ENCODE measurements at regions not wholly inside any gene's neighbourhood (a gene's known extent, or its start where the extent isn't known, plus 50 kb on each side); places are given as distances from the start of the nearest gene placed in this dataset.

- TF ChIP-seq CTCF (IDR thresholded peaks at IDR 0.05; ENCODE audit: borderline replicate concordance, extremely low read depth, insufficient read depth), result no peak
- Histone ChIP-seq H3K27me3 (ENCODE audit: control insufficient read depth, insufficient read depth, low read length) (no peaks in the 10 kb centered on the region), H3K9me3 (ENCODE audit: control insufficient read depth in 2 of 3, insufficient read depth in 1 of 3, low read length in 3 of 3) (no peaks in the 10 kb centered on the region), H3K4me1 (ENCODE audit: control insufficient read depth in 2 of 3, insufficient read depth in 2 of 3, low read depth in 1 of 3, low read length in 3 of 3) (no peaks in the 10 kb centered on the region), H3K36me3 (ENCODE audit: control insufficient read depth in 2 of 3, insufficient read depth in 3 of 3, low read length in 3 of 3) (no peaks in the 10 kb centered on the region), H3K9ac (ENCODE audit: low read length in 3 of 3) (no peak overlapping the region), H3K4me3 (ENCODE audit: low read length in 3 of 3) (no peak overlapping the region), H3K27ac (ENCODE audit: low read depth in 2 of 2, low read length in 2 of 2) (no peak overlapping the region)
- intact Hi-C loops (cut with DNase I), result no loop called here
- DNase-seq, result peak in 2 of 5 donors; percentile 21 to 37
- FAIRE-seq, result peak; percentile 30
Observed at GRCh38 chr2:181306785-181307184, 150.4 kb upstream of the ITGA4 start.

DNA sequence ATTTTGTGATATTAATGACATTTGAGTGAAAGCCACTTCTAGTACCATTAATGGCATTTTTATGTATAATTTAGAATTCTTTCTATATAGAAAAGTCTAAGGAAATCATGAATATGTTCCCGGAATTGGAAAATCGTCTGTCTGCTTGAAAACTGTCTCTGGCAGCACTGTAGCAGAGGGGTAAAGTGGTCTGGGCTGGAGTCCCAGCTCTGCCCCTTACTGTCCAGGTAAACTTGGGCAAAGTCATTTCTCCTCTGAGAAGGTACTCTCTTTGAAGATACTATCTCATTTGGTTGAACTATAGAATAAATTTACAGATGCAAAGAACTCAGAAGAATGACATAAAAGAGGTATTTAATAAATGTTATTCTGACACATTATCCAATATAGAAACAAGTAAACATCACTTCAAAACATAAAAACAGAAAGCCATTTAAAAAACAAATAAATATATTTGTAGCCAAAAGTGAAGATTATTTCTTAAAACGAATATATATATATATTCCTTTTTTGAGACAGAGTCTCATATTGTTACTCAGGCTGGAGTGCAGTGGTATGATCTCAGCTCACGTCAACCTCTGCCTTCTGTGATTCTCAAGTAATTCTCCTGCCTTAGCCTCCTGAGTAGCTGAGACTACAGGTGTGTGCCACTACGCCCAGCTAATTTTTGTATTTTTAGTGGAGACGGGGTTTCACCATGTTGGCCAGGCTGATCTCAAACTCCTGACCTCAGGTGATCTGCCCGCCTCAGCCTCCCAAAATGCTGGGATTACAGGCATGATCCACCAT lies 149.8 kb upstream of the ITGA4 start:
- no peak for FAIRE-seq
- TF ChIP-seq CTCF (IDR thresholded peaks at IDR 0.05; ENCODE audit: borderline replicate concordance, extremely low read depth, insufficient read depth), result no peak
- Histone ChIP-seq H3K4me3 (ENCODE audit: low read length in 3 of 3) (no peak overlapping the region), H3K36me3 (ENCODE audit: control insufficient read depth in 2 of 3, insufficient read depth in 3 of 3, low read length in 3 of 3) (no peaks in the 10 kb centered on the region), H3K9me3 (ENCODE audit: control insufficient read depth in 2 of 3, insufficient read depth in 1 of 3, low read length in 3 of 3) (no peaks in the 10 kb centered on the region), H3K9ac (ENCODE audit: low read length in 3 of 3) (no peak overlapping the region), H3K4me1 (ENCODE audit: control insufficient read depth in 2 of 3, insufficient read depth in 2 of 3, low read depth in 1 of 3, low read length in 3 of 3) (no peaks in the 10 kb centered on the region), H3K27me3 (ENCODE audit: control insufficient read depth, insufficient read depth, low read length) (no peaks in the 10 kb centered on the region), H3K27ac (ENCODE audit: low read depth in 2 of 2, low read length in 2 of 2) (no peak overlapping the region)
- intact Hi-C loops (cut with DNase I), result no loop called here
- DNase-seq, result no peak

- Histone ChIP-seq H3K27ac (ENCODE audit: low read depth in 2 of 2, low read length in 2 of 2) (no peak overlapping the region), H3K9ac (ENCODE audit: low read length in 3 of 3) (no peak overlapping the region), H3K4me3 (ENCODE audit: low read length in 3 of 3) (no peak overlapping the region), H3K4me1 (ENCODE audit: control insufficient read depth in 2 of 3, insufficient read depth in 2 of 3, low read depth in 1 of 3, low read length in 3 of 3) (no peaks in the 10 kb centered on the region), H3K27me3 (ENCODE audit: control insufficient read depth, insufficient read depth, low read length) (no peaks in the 10 kb centered on the region), H3K36me3 (ENCODE audit: control insufficient read depth in 2 of 3, insufficient read depth in 3 of 3, low read length in 3 of 3) (no peaks in the 10 kb centered on the region), H3K9me3 (ENCODE audit: control insufficient read depth in 2 of 3, insufficient read depth in 1 of 3, low read length in 3 of 3) (no peaks in the 10 kb centered on the region)
- no peak for TF ChIP-seq CTCF (IDR thresholded peaks at IDR 0.05; ENCODE audit: borderline replicate concordance, extremely low read depth, insufficient read depth)
- intact Hi-C loops (cut with DNase I), result no loop called here
- DNase-seq, result no peak
- no peak for FAIRE-seq
Observed at GRCh38 chr2:181308766-181309515, 148.2 kb upstream of the ITGA4 start.

All from kidney (tissue), 13 donors.